GM23338 (cell line): ENCODE measurements at regions not wholly inside any gene's neighbourhood (a gene's known extent, or its start where the extent isn't known, plus 50 kb on each side); places are given as distances from the start of the nearest gene placed in this dataset.

Source experiments
- CREB1 ChIP-seq: fragments of 250-450 bp; sonication (Bioruptor Pico); IDR thresholded peaks from 2 replicates; pipeline ENCODE4 v1.5.0; 2020; ENCODE audit warnings: low read depth, mild to moderate bottlenecking, moderate library complexity
- CTCF ChIP-seq, 2 experiments: fragments of 200-600 bp in 1 of 2; sonication (generic) in 1 of 2; conservative IDR thresholded peaks; 2 replicates each; pipeline versions ENCODE4 v1.5.1 to v1.6.1; 2016 to 2017; ENCODE audit warnings: antibody characterized with exemption in 2 of 2, low read depth in 2 of 2, mild to moderate bottlenecking in 2 of 2, moderate library complexity in 1 of 2
- EZH2 ChIP-seq: fragments of 200-600 bp; sonication (generic); IDR thresholded peaks from one replicate; pipeline ENCODE4 v1.8.0; 2017; ENCODE audit warnings: antibody characterized with exemption, mild to moderate bottlenecking, low read depth; ENCODE audit not compliant: unreplicated experiment
- EZH2phosphoT487 ChIP-seq: fragments of 200-600 bp; sonication (generic); IDR thresholded peaks from one replicate; pipeline ENCODE4 v1.8.1; 2018; ENCODE audit warnings: antibody characterized with exemption; ENCODE audit not compliant: unreplicated experiment
- JUNB ChIP-seq: IDR thresholded peaks from one replicate; pipeline ENCODE4 v1.6.1; 2016; ENCODE audit warnings: antibody characterized with exemption; ENCODE audit not compliant: unreplicated experiment
- POLR2AphosphoS5 ChIP-seq: IDR thresholded peaks from 2 replicates; pipeline ENCODE4 v1.6.1; 2016; ENCODE audit warnings: antibody characterized with exemption, low read depth
- REST ChIP-seq: IDR thresholded peaks from one replicate; pipeline ENCODE4 v1.6.1; 2018; ENCODE audit warnings: antibody characterized with exemption; ENCODE audit not compliant: unreplicated experiment
- TF ChIP-seq, protein P1 (sequence below): IDR thresholded peaks from 2 replicates; pipeline ENCODE4 v1.6.1; 2016; ENCODE audit warnings: antibody characterized with exemption

DNA sequence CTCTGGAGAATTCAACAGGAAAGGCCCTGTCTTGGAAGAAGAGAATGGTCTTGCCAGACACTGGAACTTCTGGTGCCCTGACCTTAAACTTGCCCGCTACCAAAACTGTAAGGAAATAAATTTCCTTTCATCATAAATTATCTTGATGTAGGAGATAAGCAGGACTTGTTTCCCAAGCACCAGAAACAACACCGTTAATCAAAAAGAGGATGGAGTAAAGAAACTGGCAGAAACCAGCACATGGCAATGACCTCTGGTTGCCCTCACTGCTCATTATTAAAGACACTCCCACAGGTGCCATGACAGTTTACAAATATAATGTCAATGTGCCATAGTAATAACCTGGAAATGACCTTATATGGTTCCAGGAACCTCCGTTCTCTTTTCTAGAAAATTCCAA, 426.1 kb downstream of the EDEM1 start:
- TF ChIP-seq EZH2 (no peak), CTCF (conservative IDR thresholded peaks at IDR 0.05; ENCODE audit: low read depth in 2 of 2) (no peak), JUNB (no peak), REST (no peak), POLR2AphosphoS5 (no peak), CREB1 (CRISPR knock-in tag) (no peak), EZH2phosphoT487 (no peak)
- TF ChIP-seq, protein P1, sequence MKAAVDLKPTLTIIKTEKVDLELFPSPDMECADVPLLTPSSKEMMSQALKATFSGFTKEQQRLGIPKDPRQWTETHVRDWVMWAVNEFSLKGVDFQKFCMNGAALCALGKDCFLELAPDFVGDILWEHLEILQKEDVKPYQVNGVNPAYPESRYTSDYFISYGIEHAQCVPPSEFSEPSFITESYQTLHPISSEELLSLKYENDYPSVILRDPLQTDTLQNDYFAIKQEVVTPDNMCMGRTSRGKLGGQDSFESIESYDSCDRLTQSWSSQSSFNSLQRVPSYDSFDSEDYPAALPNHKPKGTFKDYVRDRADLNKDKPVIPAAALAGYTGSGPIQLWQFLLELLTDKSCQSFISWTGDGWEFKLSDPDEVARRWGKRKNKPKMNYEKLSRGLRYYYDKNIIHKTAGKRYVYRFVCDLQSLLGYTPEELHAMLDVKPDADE, result no peak
